ENCODE measurements at regions not wholly inside any gene's neighbourhood (a gene's known extent, or its start where the extent isn't known, plus 50 kb on each side); places are given as distances from the start of the nearest gene placed in this dataset.

- TF ChIP-seq, protein P1, sequence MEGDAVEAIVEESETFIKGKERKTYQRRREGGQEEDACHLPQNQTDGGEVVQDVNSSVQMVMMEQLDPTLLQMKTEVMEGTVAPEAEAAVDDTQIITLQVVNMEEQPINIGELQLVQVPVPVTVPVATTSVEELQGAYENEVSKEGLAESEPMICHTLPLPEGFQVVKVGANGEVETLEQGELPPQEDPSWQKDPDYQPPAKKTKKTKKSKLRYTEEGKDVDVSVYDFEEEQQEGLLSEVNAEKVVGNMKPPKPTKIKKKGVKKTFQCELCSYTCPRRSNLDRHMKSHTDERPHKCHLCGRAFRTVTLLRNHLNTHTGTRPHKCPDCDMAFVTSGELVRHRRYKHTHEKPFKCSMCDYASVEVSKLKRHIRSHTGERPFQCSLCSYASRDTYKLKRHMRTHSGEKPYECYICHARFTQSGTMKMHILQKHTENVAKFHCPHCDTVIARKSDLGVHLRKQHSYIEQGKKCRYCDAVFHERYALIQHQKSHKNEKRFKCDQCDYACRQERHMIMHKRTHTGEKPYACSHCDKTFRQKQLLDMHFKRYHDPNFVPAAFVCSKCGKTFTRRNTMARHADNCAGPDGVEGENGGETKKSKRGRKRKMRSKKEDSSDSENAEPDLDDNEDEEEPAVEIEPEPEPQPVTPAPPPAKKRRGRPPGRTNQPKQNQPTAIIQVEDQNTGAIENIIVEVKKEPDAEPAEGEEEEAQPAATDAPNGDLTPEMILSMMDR (IDR thresholded peaks at IDR 0.05; ENCODE audit: low read depth, low read length) = no peak
- Histone ChIP-seq H3K27ac (ENCODE audit: low read depth, low read length) (no peak overlapping the region), H3K9me3 (ENCODE audit: control insufficient read depth, insufficient read depth, low read length) (peaks cover 7% of the 10 kb centered on the region), H3K27me3 (ENCODE audit: control insufficient read depth, insufficient read depth, low read length) (peaks cover 25% of the 10 kb centered on the region), H3K4me3 (ENCODE audit: low read depth, low read length) (no peak overlapping the region)
- POLR2A ChIA-PET = no interaction called here
- CTCF ChIA-PET = no interaction called here
- DNase-seq (ENCODE audit: low read depth, low spot score) = no peak
Observed at GRCh38 chr10:78427497-78428031, 393.9 kb downstream of the RPS24 start.

DNA sequence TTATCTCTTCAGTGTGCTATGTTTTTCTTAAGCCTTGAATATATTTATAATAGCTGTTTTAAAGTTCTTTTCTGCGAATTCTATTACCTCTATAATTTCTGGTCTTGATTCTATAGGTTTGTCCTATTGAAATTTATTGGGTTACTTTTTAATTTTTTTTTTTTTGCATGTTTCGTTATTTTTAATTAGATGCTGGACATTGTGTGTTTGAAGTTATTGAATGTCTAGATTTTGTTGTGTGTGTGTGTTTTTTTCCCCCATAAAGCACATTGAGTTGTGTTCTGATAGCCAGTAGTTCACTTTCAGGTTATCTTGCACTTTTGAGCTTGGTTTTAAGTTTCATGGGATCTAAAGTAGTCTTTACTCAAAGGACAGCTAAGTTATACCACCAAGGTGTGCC, 394.9 kb downstream of the RPS24 start:
- POLR2A ChIA-PET = no interaction called here
- Histone ChIP-seq H3K27ac (ENCODE audit: low read depth, low read length) (no peak overlapping the region), H3K27me3 (ENCODE audit: control insufficient read depth, insufficient read depth, low read length) (peaks cover 25% of the 10 kb centered on the region), H3K9me3 (ENCODE audit: control insufficient read depth, insufficient read depth, low read length) (peaks cover 7% of the 10 kb centered on the region), H3K4me3 (ENCODE audit: low read depth, low read length) (no peak overlapping the region)
- TF ChIP-seq, protein P1 (IDR thresholded peaks at IDR 0.05; ENCODE audit: low read depth, low read length) = no peak
- CTCF ChIA-PET = interaction anchor here (0.7 kb wide), 1 partner anchor 93 kb away, joined by 3 read pairs; no protein-coding TSS in a partner anchor
- no peak for DNase-seq (ENCODE audit: low read depth, low spot score)

GRCh38 chr10:78429984-78430383, 396.3 kb downstream of the RPS24 start:
- Histone ChIP-seq H3K9me3 (ENCODE audit: control insufficient read depth, insufficient read depth, low read length) (no peaks in the 10 kb centered on the region), H3K4me3 (ENCODE audit: low read depth, low read length) (no peak overlapping the region), H3K27me3 (ENCODE audit: control insufficient read depth, insufficient read depth, low read length) (peaks cover 25% of the 10 kb centered on the region), H3K27ac (ENCODE audit: low read depth, low read length) (no peak overlapping the region)
- TF ChIP-seq, protein P1 (IDR thresholded peaks at IDR 0.05; ENCODE audit: low read depth, low read length) = no peak
- POLR2A ChIA-PET = no interaction called here
- CTCF ChIA-PET = no interaction called here
- no peak for DNase-seq (ENCODE audit: low read depth, low spot score)

DNA sequence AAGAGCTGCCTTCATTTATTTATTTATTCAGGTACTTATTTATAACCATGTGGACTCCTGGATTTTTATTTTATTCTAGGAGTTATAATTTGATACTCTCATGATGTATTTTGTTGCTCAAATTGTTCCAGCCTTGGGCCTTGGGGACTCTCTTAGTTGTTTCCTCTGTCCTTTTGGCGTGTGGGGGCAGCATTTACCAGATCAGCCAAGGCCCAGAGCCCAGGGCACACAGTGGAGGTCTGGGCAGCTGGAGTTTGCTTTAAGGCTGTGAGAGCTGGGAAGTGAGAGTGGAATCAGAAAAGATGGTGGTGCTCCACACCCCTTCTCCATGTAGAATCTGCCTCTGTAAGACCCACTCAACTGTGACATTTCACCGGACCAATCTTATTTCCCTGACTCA, 398.9 kb downstream of the RPS24 start:
- Histone ChIP-seq H3K27ac (ENCODE audit: low read depth, low read length) (no peak overlapping the region), H3K9me3 (ENCODE audit: control insufficient read depth, insufficient read depth, low read length) (no peaks in the 10 kb centered on the region), H3K27me3 (ENCODE audit: control insufficient read depth, insufficient read depth, low read length) (peaks cover 32% of the 10 kb centered on the region), H3K4me3 (ENCODE audit: low read depth, low read length) (no peak overlapping the region)
- ChIA-PET POLR2A (no interaction called here), CTCF (no interaction called here)
- TF ChIP-seq, protein P1 (IDR thresholded peaks at IDR 0.05; ENCODE audit: low read depth, low read length) = peak; percentile 15; the same call in 1 of the 2 replicates
- DNase-seq (ENCODE audit: low read depth, low spot score) = no peak

DNA sequence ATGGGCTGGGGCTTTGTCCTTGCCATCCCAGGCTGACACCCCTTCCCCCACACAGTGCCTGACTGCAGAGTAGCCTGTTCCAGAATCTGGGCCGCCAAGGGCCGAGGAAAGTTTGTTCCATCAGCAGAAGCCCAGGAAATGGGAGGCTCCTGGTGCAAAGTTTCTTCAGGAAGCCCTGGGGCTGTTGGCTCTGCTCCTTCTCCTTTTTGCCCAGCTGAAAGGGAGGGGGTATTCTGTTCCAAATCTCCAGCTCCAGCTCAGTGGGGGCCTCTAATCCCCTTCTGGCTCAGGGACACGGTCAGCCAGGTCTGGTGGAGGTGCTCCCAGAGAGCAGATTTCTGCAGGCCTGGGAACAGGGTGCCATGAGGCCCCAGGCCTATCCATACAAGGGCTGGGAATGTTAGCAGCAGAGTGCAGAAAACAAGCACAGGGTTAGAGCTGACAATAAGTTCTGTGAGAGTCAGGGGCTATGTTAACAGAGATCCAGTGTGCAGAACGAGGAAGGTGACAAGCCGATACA, 399.5 kb downstream of the RPS24 start:
- ChIA-PET POLR2A (no interaction called here), CTCF (no interaction called here)
- H3K27ac ChIP-seq (ENCODE audit: low read depth, low read length) = no peak overlapping the region

More for the DNA sequence above, 399.5 kb downstream of the RPS24 start:
- H3K9me3 ChIP-seq (ENCODE audit: control insufficient read depth, insufficient read depth, low read length) = no peaks in the 10 kb centered on the region
- no peak for DNase-seq (ENCODE audit: low read depth, low spot score)
- TF ChIP-seq, protein P1 (IDR thresholded peaks at IDR 0.05; ENCODE audit: low read depth, low read length) = no peak
- peaks cover 27% of the 10 kb centered on the region for H3K27me3 ChIP-seq (ENCODE audit: control insufficient read depth, insufficient read depth, low read length)
- H3K4me3 ChIP-seq (ENCODE audit: low read depth, low read length) = no peak overlapping the region
